Cardiac muscle cell (in vitro differentiated cells and primary cell): ENCODE measurements at regions not wholly inside any gene's neighbourhood (a gene's known extent, or its start where the extent isn't known, plus 50 kb on each side); places are given as distances from the start of the nearest gene placed in this dataset.

Experiments
- DNase-seq, 2 donors: peaks; one replicate each; pipeline versions ENCODE4 v3.0.0 to v3.0.0-alpha.2; 2010 to 2017; ENCODE audit warnings: low read depth in 1 of 2, low spot score in 1 of 2
- H3K27ac ChIP-seq: fragments of 200-600 bp; sonication (generic); 2 replicates; pipeline ENCODE4 v1.5.1; 2016
- H3K27me3 ChIP-seq: fragments of 200-600 bp; sonication (generic); 2 replicates; pipeline ENCODE4 v1.6.0; 2016; ENCODE audit warnings: control low read depth
- H3K36me3 ChIP-seq: fragments of 200-600 bp; sonication (generic); 2 replicates; pipeline ENCODE4 v1.5.1; 2016; ENCODE audit warnings: control low read depth
- H3K4me1 ChIP-seq: fragments of 200-600 bp; sonication (generic); 2 replicates; pipeline ENCODE4 v1.8.1; 2017; ENCODE audit warnings: low read depth, mild to moderate bottlenecking, mixed run types
- H3K4me3 ChIP-seq: fragments of 200-600 bp; sonication (generic); 2 replicates; pipeline ENCODE4 v1.5.1; 2016; ENCODE audit warnings: mild to moderate bottlenecking
- H3K9me3 ChIP-seq: fragments of 200-600 bp; sonication (generic); 2 replicates; pipeline ENCODE4 v1.5.1; 2017; ENCODE audit warnings: low read depth, mild to moderate bottlenecking, control low read depth
- CTCF ChIP-seq: IDR thresholded peaks from 2 replicates; pipeline ENCODE4 v1.5.1; 2012; ENCODE audit warnings: low read depth, mild to moderate bottlenecking, low read length

DNA sequence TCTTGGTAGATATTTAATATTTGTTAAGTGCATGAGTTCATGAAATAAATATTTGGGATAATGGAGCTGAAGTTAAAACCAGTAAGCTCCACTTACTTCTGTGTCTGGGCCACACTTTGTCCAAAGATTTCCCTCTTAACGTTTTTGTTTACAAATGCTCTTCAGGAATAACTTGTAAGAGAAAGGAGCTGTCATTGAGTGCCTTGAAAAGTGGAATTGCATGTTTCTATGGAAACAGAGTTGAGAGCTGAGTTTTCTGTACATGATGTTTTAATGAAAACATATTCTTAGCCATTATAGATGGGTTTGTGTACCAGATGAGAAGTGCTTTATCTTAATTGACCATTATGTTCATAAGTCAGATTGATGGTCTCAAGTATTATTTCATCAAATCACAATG lies 1045.4 kb upstream of the EEF2KMT start:
- H3K36me3 ChIP-seq = no peaks in the 10 kb centered on the region
- H3K4me1 ChIP-seq = no peaks in the 10 kb centered on the region
- no peak overlapping the region for H3K4me3 ChIP-seq
- H3K27me3 ChIP-seq = no peaks in the 10 kb centered on the region
- DNase-seq = no peak
- no peak for TF ChIP-seq CTCF
- H3K9me3 ChIP-seq = no peaks in the 10 kb centered on the region
- H3K27ac ChIP-seq = no peak overlapping the region

DNA sequence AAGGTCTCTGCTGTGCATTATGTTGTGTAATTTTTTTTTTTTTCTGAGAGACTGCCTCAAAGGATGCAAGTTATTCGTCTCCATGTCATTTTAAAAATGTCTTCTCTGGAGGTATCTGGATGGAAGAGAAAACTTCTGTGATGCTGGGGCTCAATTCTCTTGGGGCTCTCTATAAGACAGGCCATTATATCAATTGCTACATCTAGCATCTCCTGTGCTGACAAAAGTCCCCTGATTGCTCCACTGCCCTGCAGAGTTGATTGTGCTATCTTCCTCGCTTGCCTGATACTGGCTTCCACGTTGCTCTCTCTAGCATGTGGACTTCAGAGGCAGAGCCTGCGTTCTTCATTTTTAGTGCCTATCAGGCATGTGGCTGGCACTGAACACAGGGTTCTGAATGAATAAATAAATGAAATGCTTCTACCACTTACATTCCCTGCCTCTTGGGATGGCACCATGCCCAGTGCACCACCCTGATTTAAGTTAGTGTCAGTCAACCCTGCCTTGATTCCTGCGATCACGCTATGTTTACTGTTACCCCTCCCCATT lies 1035.5 kb upstream of the EEF2KMT start:
- Histone ChIP-seq H3K4me1 (no peaks in the 10 kb centered on the region), H3K9me3 (no peaks in the 10 kb centered on the region), H3K27ac (no peak overlapping the region), H3K4me3 (no peak overlapping the region), H3K27me3 (no peaks in the 10 kb centered on the region), H3K36me3 (no peaks in the 10 kb centered on the region)
- TF ChIP-seq CTCF = no peak
- DNase-seq = no peak

GRCh38 chr16:6132121-6132520 lies 1034.5 kb upstream of the EEF2KMT start:
- Histone ChIP-seq H3K27me3 (no peaks in the 10 kb centered on the region), H3K27ac (no peak overlapping the region), H3K4me3 (no peak overlapping the region), H3K36me3 (no peaks in the 10 kb centered on the region), H3K4me1 (no peaks in the 10 kb centered on the region), H3K9me3 (no peaks in the 10 kb centered on the region)
- no peak for DNase-seq
- no peak for TF ChIP-seq CTCF

GRCh38 chr16:6131526-6132050 lies 1034.0 kb upstream of the EEF2KMT start:
- Histone ChIP-seq H3K36me3 (no peaks in the 10 kb centered on the region), H3K9me3 (no peaks in the 10 kb centered on the region), H3K4me3 (no peak overlapping the region), H3K27ac (no peak overlapping the region), H3K27me3 (no peaks in the 10 kb centered on the region), H3K4me1 (no peaks in the 10 kb centered on the region)
- DNase-seq = no peak
- no peak for TF ChIP-seq CTCF

DNA sequence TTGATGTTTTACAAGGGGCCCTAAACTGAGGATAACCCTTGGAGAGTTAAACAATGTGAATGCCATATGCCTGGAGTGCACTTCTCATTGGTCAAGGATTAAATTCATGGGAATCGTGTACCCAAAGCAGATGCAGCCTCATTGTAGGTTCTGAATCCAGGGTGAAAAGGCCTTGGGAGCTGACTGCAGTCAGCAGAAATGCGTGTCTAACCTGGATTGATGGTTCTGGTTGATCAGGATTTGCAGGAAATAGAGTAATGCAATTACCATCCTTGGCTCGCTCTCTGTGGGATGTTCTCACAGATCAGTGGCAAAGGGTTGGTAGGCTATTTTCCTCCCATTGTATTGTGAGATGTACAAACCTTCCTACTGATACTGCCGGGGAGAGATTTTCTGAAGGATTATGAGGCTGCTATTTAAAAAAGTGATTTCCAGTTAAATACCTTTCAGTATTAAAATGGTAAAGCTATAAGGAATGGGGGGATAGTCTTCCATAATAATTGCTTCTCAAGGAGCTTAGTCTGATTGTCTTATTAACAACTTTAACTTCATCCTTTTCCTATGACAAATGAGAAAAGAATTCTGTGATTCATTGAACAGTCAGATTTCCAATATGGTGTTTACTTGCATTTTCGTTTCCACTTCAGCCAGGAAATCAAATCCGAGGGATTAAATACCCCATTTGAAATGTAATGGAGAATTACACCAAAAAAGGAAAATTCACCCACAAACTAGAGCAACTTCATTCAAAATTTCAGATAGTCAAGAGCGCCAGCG lies 1028.1 kb upstream of the EEF2KMT start:
- Histone ChIP-seq H3K9me3 (no peaks in the 10 kb centered on the region), H3K27ac (no peak overlapping the region), H3K4me1 (no peaks in the 10 kb centered on the region), H3K4me3 (no peak overlapping the region), H3K36me3 (no peaks in the 10 kb centered on the region), H3K27me3 (no peaks in the 10 kb centered on the region)
- DNase-seq = no peak
- no peak for TF ChIP-seq CTCF
